ENCODE measurements at regions not wholly inside any gene's neighbourhood (a gene's known extent, or its start where the extent isn't known, plus 50 kb on each side); places are given as distances from the start of the nearest gene placed in this dataset.
"Not testable (repeated sequence)": the region's sequence is repeated elsewhere in the genome, so short reads cannot be mapped to it uniquely, and the experiment has no call there.

- DNase-seq: no peak
Measured at GRCh38 chr1:37325509-37326437, 148.6 kb upstream of the ZC3H12A start.

- no peak for DNase-seq
Measured at GRCh38 chr1:37332126-37332525, 142.3 kb upstream of the ZC3H12A start.

- no peak for DNase-seq
Measured at GRCh38 chr1:37338658-37339057, 135.7 kb upstream of the ZC3H12A start.

- no peak for DNase-seq
Measured at GRCh38 chr1:37342736-37343135, 131.6 kb upstream of the ZC3H12A start.

- DNase-seq: no peak
Measured at GRCh38 chr1:37347104-37347649, 127.2 kb upstream of the ZC3H12A start.

- DNase-seq: no peak
Measured at GRCh38 chr1:37353871-37354270, 120.5 kb upstream of the ZC3H12A start.

- DNase-seq: no peak
Measured at GRCh38 chr1:37354876-37355650, 119.3 kb upstream of the ZC3H12A start.

GRCh38 chr1:37358992-37359391 lies 115.4 kb upstream of the ZC3H12A start:
- DNase-seq: no peak

- peak; percentile 30 for DNase-seq
Measured at GRCh38 chr1:37360011-37360410, 114.4 kb upstream of the ZC3H12A start.

- no peak for DNase-seq
Measured at GRCh38 chr1:37362594-37363385, 111.6 kb upstream of the ZC3H12A start.

GRCh38 chr1:37363535-37363934 lies 110.8 kb upstream of the ZC3H12A start:
- no peak for DNase-seq

GRCh38 chr1:37368665-37369315 lies 105.6 kb upstream of the ZC3H12A start:
- DNase-seq: not testable (repeated sequence)

- no peak for DNase-seq
Measured at GRCh38 chr1:37372302-37372701, 102.1 kb upstream of the ZC3H12A start.

- no peak for DNase-seq
Measured at GRCh38 chr1:37372711-37373110, 101.7 kb upstream of the ZC3H12A start.

GRCh38 chr1:37373413-37373812 lies 101.0 kb upstream of the ZC3H12A start:
- no peak for DNase-seq

GRCh38 chr1:37380546-37380945 lies 93.8 kb upstream of the ZC3H12A start:
- not testable (repeated sequence) for DNase-seq

- no peak for DNase-seq
Measured at GRCh38 chr1:37387854-37388253, 86.5 kb upstream of the ZC3H12A start.

GRCh38 chr1:37389327-37389726 lies 85.1 kb upstream of the ZC3H12A start:
- DNase-seq: no peak

- DNase-seq: peak; percentile 56
Measured at GRCh38 chr1:37391211-37392011, 83.0 kb upstream of the ZC3H12A start.

GRCh38 chr1:37392051-37392450 lies 82.3 kb upstream of the ZC3H12A start:
- DNase-seq: no peak
